Stimulated activated effector memory CD8-positive, alpha-beta T cell treated with anti-CD3 and anti-CD28 coated beads, Interleukin-12 subunit alpha, Interleukin-12 subunit beta, amount 100 ng/mL, for 72 hours (primary cell): ENCODE measurements at regions not wholly inside any gene's neighbourhood (a gene's known extent, or its start where the extent isn't known, plus 50 kb on each side); places are given as distances from the start of the nearest gene placed in this dataset.

ENCODE experiments used
- ATAC-seq: fragments of 150-1000 bp; cut with Tn5 transposase; 2 replicates; pipeline ENCODE4 v1.10.0; 2021
- DNase-seq, 2 donors: peaks; one replicate each; pipeline ENCODE4 v3.0.0; 2021 to 2022; ENCODE audit warnings: low spot score in 2 of 2
- H3K27ac Mint-ChIP-seq: one replicate; pipeline ENCODE4 v1.8.0; 2022; ENCODE audit warnings: mild to moderate bottlenecking, mixed read lengths
- H3K36me3 Mint-ChIP-seq: one replicate; pipeline ENCODE4 v1.8.0; 2022; ENCODE audit warnings: mild to moderate bottlenecking, mixed read lengths
- H3K4me1 Mint-ChIP-seq: one replicate; pipeline ENCODE4 v1.8.0; 2022; ENCODE audit warnings: mixed read lengths
- H3K4me3 Mint-ChIP-seq: one replicate; pipeline ENCODE4 v1.8.0; 2022; ENCODE audit warnings: mild to moderate bottlenecking, mixed read lengths
- H3K9me3 Mint-ChIP-seq: one replicate; pipeline ENCODE4 v1.8.0; 2022; ENCODE audit warnings: mixed read lengths

DNA sequence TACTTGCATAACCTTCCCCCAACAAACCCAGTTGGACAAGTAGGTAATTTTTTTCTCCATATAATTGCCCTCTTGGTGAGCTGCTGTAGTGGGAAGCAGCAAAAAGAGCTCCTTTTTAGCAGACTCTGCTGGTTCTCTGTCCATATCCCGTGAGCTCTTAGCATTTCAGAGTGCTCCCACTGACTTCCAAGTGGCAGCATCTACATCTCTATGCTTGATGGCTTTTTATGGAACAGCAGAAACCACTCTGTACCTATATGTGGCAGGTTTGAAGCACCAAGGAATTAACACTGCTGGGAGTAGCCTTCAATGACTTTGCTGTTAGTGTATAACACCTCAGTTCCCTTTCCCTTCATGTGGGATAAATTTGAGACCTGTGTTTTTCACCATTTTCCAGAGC lies 168.4 kb upstream of the NHS start:
- Mint-ChIP-seq H3K4me1 (no peaks in the 10 kb centered on the region), H3K9me3 (peaks cover 2% of the 10 kb centered on the region), H3K36me3 (no peaks in the 10 kb centered on the region), H3K27ac (no peak overlapping the region), H3K4me3 (no peak overlapping the region)
- ATAC-seq (no peak), DNase-seq (no peak)

DNA sequence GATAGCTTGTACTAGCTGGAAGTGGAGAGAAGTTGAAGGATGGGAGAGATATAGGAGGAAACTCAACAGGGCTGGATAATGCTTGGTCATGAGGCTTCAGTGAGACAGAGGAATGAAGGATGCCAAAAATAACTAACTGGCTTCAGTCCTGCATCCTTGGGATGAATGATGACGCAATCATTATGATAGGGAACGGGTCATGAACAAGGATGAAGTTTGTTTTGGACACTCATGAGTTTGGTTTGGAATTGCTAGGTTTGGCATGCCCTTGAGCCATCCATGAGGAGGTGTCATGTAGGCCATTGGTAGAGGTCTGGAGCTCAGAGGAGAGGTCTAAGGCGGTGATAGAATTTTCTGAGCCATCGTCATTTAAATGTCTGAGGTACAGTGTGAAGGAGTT lies 160.0 kb upstream of the NHS start:
- H3K27ac Mint-ChIP-seq = no peak overlapping the region
- no peaks in the 10 kb centered on the region for H3K4me1 Mint-ChIP-seq
- H3K4me3 Mint-ChIP-seq = no peak overlapping the region

DNA sequence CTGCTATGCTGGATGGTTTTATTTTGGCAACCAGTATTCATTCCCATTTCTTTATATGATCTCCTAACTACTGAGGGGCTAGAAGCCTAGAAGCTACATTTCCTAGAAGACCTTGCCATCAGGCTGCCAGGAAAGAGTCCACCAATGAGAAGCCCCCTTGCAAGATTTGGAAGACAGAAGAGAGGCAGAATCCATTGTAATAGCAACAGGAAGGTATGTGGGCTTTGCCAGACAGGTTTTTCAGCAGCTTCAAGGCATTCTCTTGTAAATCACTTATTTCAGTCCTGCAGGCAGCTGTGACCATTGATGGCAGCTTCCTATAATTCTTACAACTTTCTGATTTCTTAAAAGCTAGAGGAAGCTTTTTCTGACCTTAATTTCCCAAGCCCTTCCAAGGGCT lies 148.3 kb upstream of the NHS start:
- ATAC-seq = no peak
- Mint-ChIP-seq H3K9me3 (peaks cover 2% of the 10 kb centered on the region), H3K27ac (no peak overlapping the region), H3K36me3 (no peaks in the 10 kb centered on the region), H3K4me1 (no peaks in the 10 kb centered on the region), H3K4me3 (no peak overlapping the region)
- no peak for DNase-seq

More for the DNA sequence above, 160.0 kb upstream of the NHS start:
- H3K9me3 Mint-ChIP-seq = peaks cover 12% of the 10 kb centered on the region
- DNase-seq = no peak
- no peak for ATAC-seq
- no peaks in the 10 kb centered on the region for H3K36me3 Mint-ChIP-seq

DNA sequence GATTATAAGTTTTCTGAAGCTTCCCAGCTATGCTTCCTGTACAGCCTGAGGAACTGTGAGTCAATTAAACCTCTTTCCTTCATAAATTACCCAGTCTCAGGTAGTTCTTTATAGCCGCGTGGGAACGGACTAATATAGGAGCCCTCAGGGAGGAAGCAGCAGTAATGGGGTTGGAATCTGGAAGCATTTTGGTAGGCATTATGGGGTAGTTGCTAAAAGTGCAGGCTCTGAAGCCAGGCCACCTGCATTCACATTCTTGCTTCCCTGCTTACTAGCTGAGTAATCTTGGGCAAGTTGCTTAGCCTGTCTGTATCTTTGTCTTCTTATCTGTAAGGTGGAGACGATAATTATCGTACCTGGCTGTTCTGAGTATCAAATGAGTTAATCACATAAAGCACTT lies 137.9 kb upstream of the NHS start:
- H3K36me3 Mint-ChIP-seq = no peaks in the 10 kb centered on the region
- H3K9me3 Mint-ChIP-seq = no peaks in the 10 kb centered on the region
- ATAC-seq (no peak), DNase-seq (no peak)
- no peaks in the 10 kb centered on the region for H3K4me1 Mint-ChIP-seq
- no peak overlapping the region for H3K27ac Mint-ChIP-seq
- no peak overlapping the region for H3K4me3 Mint-ChIP-seq

DNA sequence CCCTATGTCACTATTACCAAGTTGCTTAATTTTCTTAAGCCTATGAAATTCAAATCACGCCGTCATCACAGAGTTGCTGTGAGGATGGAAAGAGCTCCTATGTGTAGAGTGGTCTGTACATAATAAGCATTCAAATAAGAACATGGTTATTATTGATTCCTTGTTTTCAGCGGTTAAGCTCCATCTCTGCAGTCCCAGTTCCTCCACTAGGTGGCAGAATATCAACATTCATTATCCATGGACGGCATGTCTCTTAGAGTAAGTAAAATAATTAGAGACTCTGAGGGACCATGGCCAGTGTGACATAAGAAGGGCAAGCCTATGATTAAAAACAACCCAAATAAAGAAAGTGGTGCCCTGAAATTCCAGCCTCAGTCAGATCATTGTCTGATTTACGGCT lies 132.5 kb upstream of the NHS start:
- Mint-ChIP-seq H3K36me3 (no peaks in the 10 kb centered on the region), H3K9me3 (no peaks in the 10 kb centered on the region), H3K4me3 (no peak overlapping the region), H3K27ac (no peak overlapping the region), H3K4me1 (no peaks in the 10 kb centered on the region)
- DNase-seq = peak in 1 of 2 donors; percentile 47
- no peak for ATAC-seq

DNA sequence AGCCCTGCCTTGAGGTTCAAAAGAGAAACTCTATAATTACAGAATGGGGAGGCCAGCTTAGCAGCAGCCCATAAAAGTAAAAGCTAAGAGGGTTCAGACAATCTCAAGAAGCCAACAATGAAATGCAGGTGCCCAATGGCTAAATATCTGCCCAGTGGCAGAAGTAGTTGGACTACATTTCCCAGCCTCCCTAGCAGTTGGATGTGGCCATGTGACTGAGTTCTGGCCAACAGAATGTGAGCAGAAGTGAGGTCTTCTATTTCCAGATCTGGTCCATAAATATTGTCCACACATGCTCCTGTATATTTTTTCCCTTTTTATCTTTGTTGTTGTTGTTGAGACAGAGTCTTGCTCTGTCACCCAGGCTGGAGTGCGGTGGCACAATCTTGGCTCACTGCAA lies 127.9 kb upstream of the NHS start:
- Mint-ChIP-seq H3K4me3 (no peak overlapping the region), H3K36me3 (no peaks in the 10 kb centered on the region), H3K27ac (no peak overlapping the region), H3K4me1 (no peaks in the 10 kb centered on the region), H3K9me3 (no peaks in the 10 kb centered on the region)
- DNase-seq = no peak
- ATAC-seq = no peak

DNA sequence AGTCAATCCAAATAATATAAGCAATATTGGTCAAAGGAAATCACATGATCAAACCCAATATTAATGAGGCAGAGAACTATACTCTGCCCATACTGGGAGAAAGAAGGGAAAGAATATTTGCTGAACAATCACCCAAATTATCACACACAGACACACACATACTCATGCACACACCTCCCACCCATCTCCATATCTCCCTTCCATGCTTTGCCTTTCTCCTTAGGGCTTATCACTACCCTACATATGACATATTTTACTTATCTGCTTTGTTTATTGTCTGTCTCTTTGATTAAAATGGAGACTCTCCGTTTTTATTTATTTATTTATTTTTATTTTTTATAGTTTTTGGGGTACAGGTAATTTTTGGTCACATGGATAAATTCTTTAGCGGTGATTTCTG lies 112.9 kb upstream of the NHS start:
- H3K27ac Mint-ChIP-seq = no peak overlapping the region
- H3K36me3 Mint-ChIP-seq = no peaks in the 10 kb centered on the region
- H3K4me1 Mint-ChIP-seq = no peaks in the 10 kb centered on the region
- no peak for DNase-seq
- H3K4me3 Mint-ChIP-seq = no peak overlapping the region
- ATAC-seq = no peak
- no peaks in the 10 kb centered on the region for H3K9me3 Mint-ChIP-seq

DNA sequence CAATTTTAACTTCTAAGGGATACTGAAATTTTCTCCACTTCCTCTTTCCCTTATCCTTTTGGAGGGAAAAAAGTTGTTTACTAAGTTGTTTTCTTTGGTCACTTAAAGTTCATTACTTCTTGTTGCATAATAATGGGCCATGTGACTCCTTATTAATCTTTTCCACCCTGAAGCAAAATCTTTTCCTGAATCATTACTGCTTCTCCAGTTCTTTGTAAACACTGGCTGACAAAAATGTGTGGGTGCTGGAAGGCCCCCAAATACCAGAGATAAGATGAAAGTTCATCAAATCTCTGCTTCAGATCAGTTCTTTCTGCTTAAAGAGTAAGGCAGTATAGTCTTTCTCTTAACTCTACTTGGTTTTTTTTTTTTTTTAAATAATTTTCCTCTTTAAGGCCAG lies 108.9 kb upstream of the NHS start:
- DNase-seq = no peak
- no peak for ATAC-seq
- Mint-ChIP-seq H3K4me3 (no peak overlapping the region), H3K36me3 (no peaks in the 10 kb centered on the region), H3K9me3 (no peaks in the 10 kb centered on the region), H3K27ac (no peak overlapping the region), H3K4me1 (no peaks in the 10 kb centered on the region)

DNA sequence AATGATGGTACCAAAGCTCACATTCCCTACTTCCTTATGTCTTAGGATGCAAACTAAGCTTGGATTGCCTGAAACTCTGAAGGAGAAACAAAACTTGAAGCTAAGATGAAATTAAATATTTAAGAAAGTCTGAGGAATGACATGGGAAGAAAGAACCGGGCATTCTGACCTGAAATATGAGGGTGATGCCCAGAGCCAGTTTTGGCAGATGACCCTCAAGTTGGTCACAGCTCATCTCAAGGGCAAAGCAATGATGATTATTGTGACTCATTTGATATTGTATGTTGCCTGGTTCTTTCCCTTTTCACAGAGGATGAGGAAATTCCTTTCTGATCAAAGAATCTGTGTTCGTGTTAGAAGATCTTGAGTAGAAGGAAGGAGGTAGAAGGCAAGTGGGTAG lies 96.0 kb upstream of the NHS start:
- H3K27ac Mint-ChIP-seq = no peak overlapping the region
- H3K36me3 Mint-ChIP-seq = no peaks in the 10 kb centered on the region
- no peak overlapping the region for H3K4me3 Mint-ChIP-seq
- no peaks in the 10 kb centered on the region for H3K9me3 Mint-ChIP-seq
- DNase-seq (no peak), ATAC-seq (no peak)
- no peaks in the 10 kb centered on the region for H3K4me1 Mint-ChIP-seq

DNA sequence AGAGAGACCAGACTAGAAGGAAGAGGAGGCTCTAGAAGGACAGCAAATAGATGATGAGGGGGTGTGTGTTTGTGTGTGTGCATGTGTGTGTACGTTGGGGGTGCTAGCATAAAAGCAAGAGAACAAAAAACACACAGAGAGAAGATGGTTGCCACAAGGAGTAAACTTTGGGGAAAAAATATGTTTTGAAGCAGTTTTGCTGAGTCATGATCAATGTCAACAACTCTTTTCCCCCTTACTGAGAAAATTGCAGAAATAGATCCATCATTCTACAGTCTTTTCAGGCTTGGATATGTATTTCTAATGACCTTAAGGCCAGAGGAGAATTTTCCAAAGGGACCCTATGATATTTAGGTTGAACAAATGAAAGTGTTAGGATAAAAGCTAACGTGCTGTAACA lies 89.0 kb upstream of the NHS start:
- H3K4me3 Mint-ChIP-seq = no peak overlapping the region
- H3K4me1 Mint-ChIP-seq = no peaks in the 10 kb centered on the region
- ATAC-seq (no peak), DNase-seq (no peak)
- H3K27ac Mint-ChIP-seq = no peak overlapping the region
- no peaks in the 10 kb centered on the region for H3K9me3 Mint-ChIP-seq
- H3K36me3 Mint-ChIP-seq = no peaks in the 10 kb centered on the region

DNA sequence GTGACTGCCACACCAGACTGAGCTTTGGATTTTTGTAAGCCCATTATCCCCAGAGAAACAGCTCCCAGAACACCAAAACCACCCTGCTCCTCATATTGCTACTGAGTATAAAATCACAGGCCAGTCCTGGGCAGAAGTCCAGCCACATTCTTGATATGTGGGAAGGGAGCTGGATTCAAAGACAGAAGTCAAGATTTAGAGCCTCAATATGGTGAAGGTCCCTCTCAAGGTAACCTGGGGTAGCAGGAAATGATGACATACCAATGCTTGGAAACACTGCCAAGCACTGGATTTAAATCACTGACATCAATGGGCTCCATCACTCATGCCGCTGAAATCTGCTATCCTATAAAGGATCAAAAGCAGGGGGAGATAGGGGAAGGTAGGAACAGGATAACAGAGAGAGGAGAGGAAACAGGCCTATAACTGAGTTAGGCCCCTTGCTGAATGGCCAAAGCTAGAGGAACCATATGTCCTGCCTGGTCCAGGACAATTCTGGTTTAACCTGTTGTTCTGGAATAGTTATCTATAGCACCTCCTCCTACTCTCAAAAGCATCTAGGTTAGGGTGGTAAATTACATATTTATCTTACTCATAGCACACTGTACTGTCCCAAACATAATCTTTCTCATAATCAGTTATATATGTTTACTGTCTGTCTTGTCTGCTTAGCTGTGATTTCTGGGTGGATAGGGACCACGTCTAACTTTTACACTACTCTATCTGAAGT lies 83.7 kb upstream of the NHS start:
- no peak for ATAC-seq
- DNase-seq = no peak
- peaks cover 7% of the 10 kb centered on the region for H3K9me3 Mint-ChIP-seq
- no peaks in the 10 kb centered on the region for H3K4me1 Mint-ChIP-seq
- no peaks in the 10 kb centered on the region for H3K36me3 Mint-ChIP-seq
- H3K27ac Mint-ChIP-seq = no peak overlapping the region
- no peak overlapping the region for H3K4me3 Mint-ChIP-seq

DNA sequence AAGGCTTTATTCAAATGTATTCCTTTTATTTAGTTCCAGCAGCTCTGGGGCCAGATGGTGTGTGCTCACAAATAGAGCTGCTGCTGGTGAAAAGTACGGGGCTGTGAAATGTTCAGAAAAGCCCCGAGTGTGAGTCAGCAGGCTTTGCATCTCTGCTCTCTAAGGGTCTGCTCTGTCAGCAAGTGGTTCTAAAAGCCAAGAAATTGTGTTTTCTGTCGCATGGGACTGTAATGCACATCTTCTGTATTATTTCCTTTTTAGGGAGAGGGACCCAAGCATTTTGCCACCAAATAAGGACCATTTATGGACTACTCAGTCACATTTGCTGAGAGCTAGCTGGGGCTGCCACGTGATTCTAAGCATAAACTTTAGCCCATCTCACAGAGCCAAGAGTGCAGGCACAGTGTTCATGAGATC lies 82.9 kb upstream of the NHS start:
- H3K36me3 Mint-ChIP-seq = no peaks in the 10 kb centered on the region
- H3K4me1 Mint-ChIP-seq = no peaks in the 10 kb centered on the region
- peaks cover 7% of the 10 kb centered on the region for H3K9me3 Mint-ChIP-seq
- H3K27ac Mint-ChIP-seq = no peak overlapping the region
- no peak for ATAC-seq
- H3K4me3 Mint-ChIP-seq = no peak overlapping the region
- DNase-seq = no peak

DNA sequence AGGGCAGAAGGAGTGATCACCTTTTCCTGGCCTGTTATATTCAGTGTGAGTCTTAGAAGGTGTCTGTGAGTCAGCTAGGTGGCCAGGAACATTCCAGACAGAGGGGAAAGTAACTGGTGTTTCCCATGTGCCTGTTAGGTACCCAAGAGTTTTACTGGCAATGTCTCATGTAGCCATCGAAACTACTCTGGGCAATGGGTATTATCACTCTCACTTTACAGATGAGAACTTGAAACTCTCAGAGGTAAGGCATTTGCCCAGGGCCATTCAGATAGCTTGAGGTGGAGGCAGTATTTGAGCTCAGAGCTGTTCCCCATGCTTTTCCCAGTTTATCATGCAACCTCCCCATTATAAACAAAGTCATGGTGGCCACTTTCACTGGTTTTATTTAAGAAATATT lies 80.4 kb upstream of the NHS start:
- ATAC-seq (no peak), DNase-seq (no peak)
- no peak overlapping the region for H3K27ac Mint-ChIP-seq
- no peaks in the 10 kb centered on the region for H3K36me3 Mint-ChIP-seq
- H3K4me1 Mint-ChIP-seq = no peaks in the 10 kb centered on the region
- no peak overlapping the region for H3K4me3 Mint-ChIP-seq
- H3K9me3 Mint-ChIP-seq = peaks cover 7% of the 10 kb centered on the region

DNA sequence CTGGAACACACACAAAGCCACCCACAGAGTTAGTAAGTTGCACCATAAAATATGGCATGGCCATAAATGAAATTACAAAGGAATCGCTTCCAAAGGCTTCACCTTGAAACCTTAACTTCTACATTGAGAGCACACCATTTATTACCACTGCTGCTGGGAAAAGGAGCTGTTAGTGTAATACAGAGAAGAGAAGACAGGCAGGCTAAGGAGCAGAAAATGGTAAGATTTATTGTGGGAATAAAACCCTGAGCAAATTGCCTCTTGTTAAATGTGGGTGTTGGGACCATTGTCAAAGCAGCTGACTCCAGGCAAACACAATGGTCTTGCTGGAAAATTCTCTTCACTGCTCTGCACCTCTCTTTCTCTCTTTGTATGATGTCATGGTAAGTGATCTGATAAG lies 79.2 kb upstream of the NHS start:
- Mint-ChIP-seq H3K4me3 (no peak overlapping the region), H3K4me1 (no peaks in the 10 kb centered on the region), H3K27ac (no peak overlapping the region), H3K36me3 (no peaks in the 10 kb centered on the region), H3K9me3 (peaks cover 7% of the 10 kb centered on the region)
- DNase-seq (no peak), ATAC-seq (no peak)

DNA sequence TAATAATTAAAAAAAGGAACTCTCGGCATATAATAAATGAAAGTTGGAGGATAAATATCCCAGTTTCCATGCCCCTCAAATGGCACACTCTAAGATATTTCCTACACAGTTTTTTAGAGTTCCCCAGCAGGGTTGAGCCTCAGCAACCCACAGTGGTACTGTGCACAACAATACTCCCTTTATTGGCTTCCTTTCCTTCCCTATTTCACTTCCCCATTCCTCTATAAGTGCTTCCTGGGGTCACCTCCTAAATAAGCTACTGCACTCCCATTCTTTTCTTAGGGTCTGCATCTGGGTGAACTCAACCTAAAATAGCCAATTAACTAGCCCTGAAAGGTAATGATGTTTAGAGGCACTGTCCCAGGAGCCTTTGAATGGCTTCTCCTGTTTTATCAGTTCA lies 76.4 kb upstream of the NHS start:
- ATAC-seq = no peak
- Mint-ChIP-seq H3K36me3 (no peaks in the 10 kb centered on the region), H3K9me3 (peaks cover 4% of the 10 kb centered on the region), H3K4me3 (no peak overlapping the region), H3K4me1 (no peaks in the 10 kb centered on the region), H3K27ac (no peak overlapping the region)
- no peak for DNase-seq

DNA sequence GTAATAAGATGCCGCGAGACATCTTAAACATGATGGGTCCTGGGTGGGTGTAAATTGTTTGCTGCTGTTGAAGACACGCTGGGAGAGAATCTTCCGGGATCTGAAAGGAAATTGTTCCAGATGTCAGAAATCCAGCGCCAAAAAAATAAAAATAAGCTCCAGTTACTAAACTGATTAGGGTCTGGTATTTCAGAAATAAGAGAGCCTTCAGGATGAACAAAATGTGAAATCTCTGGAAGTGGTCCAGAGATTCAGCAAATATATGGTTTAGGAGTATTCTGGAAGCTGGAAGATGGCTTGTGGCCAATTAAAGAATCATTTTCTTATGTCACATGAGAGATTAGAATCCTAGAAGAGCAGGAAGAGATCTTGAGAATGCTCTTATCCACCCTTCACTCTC lies 75.8 kb upstream of the NHS start:
- ATAC-seq (no peak), DNase-seq (no peak)
- no peak overlapping the region for H3K27ac Mint-ChIP-seq
- no peak overlapping the region for H3K4me3 Mint-ChIP-seq
- H3K4me1 Mint-ChIP-seq = no peaks in the 10 kb centered on the region
- no peaks in the 10 kb centered on the region for H3K36me3 Mint-ChIP-seq
- peaks cover under 1% of the 10 kb centered on the region for H3K9me3 Mint-ChIP-seq

DNA sequence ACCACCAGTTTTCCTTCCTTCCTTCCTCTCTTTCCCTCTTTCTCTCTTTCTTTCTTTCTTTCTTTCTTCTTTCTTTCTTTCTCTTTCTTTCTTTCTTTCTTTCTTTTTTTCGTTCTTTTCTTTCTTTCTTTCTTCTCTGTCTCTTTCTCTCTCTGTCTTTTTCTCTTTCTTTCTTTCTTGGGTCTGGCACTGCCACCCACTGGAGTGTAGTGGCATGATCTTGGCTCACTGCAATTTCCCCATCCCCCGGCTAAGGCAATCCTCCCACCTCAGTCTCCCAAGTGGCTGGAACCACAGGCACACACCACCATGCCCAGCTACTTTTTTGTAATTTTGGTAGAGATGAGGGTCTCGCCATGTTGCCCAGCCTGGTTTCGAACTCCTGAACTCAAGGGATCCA lies 51.6 kb upstream of the NHS start:
- H3K4me1 Mint-ChIP-seq = no peaks in the 10 kb centered on the region
- H3K27ac Mint-ChIP-seq = no peak overlapping the region
- H3K4me3 Mint-ChIP-seq = no peak overlapping the region
- peaks cover 5% of the 10 kb centered on the region for H3K9me3 Mint-ChIP-seq
- no peaks in the 10 kb centered on the region for H3K36me3 Mint-ChIP-seq
- DNase-seq = no peak
- ATAC-seq = no peak
